ENCODE measurements at regions not wholly inside any gene's neighbourhood (a gene's known extent, or its start where the extent isn't known, plus 50 kb on each side); places are given as distances from the start of the nearest gene placed in this dataset.

DNA sequence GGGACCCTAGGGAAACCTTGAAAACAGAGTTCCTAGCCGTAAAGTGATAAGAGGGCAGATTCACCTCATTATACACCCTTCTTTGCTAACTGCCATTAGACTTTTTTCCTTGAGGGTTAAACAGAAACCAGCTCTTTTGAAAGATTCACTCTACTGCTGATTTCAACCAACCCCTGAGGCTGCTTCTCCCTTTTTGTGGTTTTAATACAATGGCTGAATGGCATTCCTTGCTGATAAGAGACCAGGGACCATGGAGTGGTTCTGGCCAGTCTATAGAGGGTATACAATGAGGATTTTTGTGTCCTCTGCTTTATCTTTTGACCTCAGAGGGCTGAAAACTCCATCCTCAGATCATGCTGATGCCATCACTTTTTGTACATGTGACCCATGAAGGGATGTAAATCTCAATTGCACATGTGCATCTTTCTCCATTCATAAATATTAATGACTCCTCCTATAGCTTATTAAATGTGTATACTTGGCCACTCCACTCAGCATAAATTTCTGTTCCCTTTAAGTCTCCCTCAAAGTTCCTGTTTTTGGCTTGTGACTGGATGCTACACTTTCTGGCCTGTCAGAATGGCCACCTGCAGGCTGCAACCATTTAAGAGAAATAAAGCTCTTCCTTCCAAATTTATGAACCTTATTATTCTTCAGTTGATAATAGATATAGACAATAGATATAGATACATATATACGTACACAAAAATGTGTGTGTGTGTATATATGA lies 233.8 kb upstream of the SEL1L start:
- POLR2A ChIA-PET, result no interaction called here
- H3K4me1 ChIP-seq, result no peaks in the 10 kb centered on the region

GRCh38 chr14:81771651-81772275 lies 238.1 kb upstream of the SEL1L start:
- TF ChIP-seq CTCF (IDR thresholded peaks at IDR 0.05; ENCODE audit: insufficient read depth in 1 of 2, low read depth in 1 of 2, low read length in 1 of 2, severe bottlenecking in 1 of 2, unreplicated experiment in 1 of 2), result no peak
- no peak for DNase-seq
- intact Hi-C loops (cut with micrococcal nuclease; ENCODE audit: unreplicated experiment), result no loop called here
- ChIA-PET POLR2A (no interaction called here), CTCF (no interaction called here)
- Histone ChIP-seq H3K27me3 (replicated peaks; ENCODE audit: control insufficient read depth, insufficient read depth, low read length) (no peaks in the 10 kb centered on the region), H3K4me3 (ENCODE audit: low read depth, low read length) (no peak overlapping the region), H3K4me1 (no peaks in the 10 kb centered on the region), H3K9me3 (no peaks in the 10 kb centered on the region), H3K36me3 (ENCODE audit: control insufficient read depth, insufficient read depth, low read length) (no peaks in the 10 kb centered on the region)
- H3K9me3 Mint-ChIP-seq (ENCODE audit: unreplicated experiment), result no peaks in the 10 kb centered on the region
- no TSS peak for BruUV-seq (replicated peaks)
- no peaks in the 10 kb centered on the region for H3K27me3 Mint-ChIP-seq (ENCODE audit: insufficient read depth, unreplicated experiment)
- H3K4me1 Mint-ChIP-seq (ENCODE audit: low read depth, unreplicated experiment), result no peaks in the 10 kb centered on the region
- no peak overlapping the region for H3K27ac Mint-ChIP-seq (ENCODE audit: unreplicated experiment)
- no peaks in the 10 kb centered on the region for H3K36me3 Mint-ChIP-seq (ENCODE audit: insufficient read depth, unreplicated experiment)
- no peak overlapping the region for H3K4me3 Mint-ChIP-seq (ENCODE audit: unreplicated experiment)

More for the DNA sequence above, 233.8 kb upstream of the SEL1L start:
- TF ChIP-seq CTCF (IDR thresholded peaks at IDR 0.05; ENCODE audit: insufficient read depth in 1 of 2, low read depth in 1 of 2, low read length in 1 of 2, severe bottlenecking in 1 of 2, unreplicated experiment in 1 of 2), result no peak
- CTCF ChIA-PET, result no interaction called here
- intact Hi-C loops (cut with micrococcal nuclease; ENCODE audit: unreplicated experiment), result no loop called here
- Mint-ChIP-seq H3K27ac (ENCODE audit: unreplicated experiment) (no peak overlapping the region), H3K4me3 (ENCODE audit: unreplicated experiment) (no peak overlapping the region), H3K27me3 (ENCODE audit: insufficient read depth, unreplicated experiment) (no peaks in the 10 kb centered on the region), H3K4me1 (ENCODE audit: low read depth, unreplicated experiment) (no peaks in the 10 kb centered on the region), H3K9me3 (ENCODE audit: unreplicated experiment) (no peaks in the 10 kb centered on the region), H3K36me3 (ENCODE audit: insufficient read depth, unreplicated experiment) (no peaks in the 10 kb centered on the region)
- Histone ChIP-seq H3K27me3 (replicated peaks; ENCODE audit: control insufficient read depth, insufficient read depth, low read length) (no peaks in the 10 kb centered on the region), H3K9me3 (peaks cover 2% of the 10 kb centered on the region; the same call in 1 of the 2 replicates), H3K4me3 (ENCODE audit: low read depth, low read length) (no peak overlapping the region), H3K36me3 (ENCODE audit: control insufficient read depth, insufficient read depth, low read length) (no peaks in the 10 kb centered on the region)
- DNase-seq, result no peak
- BruUV-seq (replicated peaks), result no TSS peak

- intact Hi-C loops (cut with micrococcal nuclease; ENCODE audit: unreplicated experiment), result no loop called here
- Histone ChIP-seq H3K9me3 (no peaks in the 10 kb centered on the region), H3K36me3 (ENCODE audit: control insufficient read depth, insufficient read depth, low read length) (no peaks in the 10 kb centered on the region), H3K27me3 (replicated peaks; ENCODE audit: control insufficient read depth, insufficient read depth, low read length) (no peaks in the 10 kb centered on the region), H3K4me1 (no peaks in the 10 kb centered on the region), H3K4me3 (ENCODE audit: low read depth, low read length) (no peak overlapping the region)
- Mint-ChIP-seq H3K27ac (ENCODE audit: unreplicated experiment) (no peak overlapping the region), H3K4me1 (ENCODE audit: low read depth, unreplicated experiment) (no peaks in the 10 kb centered on the region), H3K9me3 (ENCODE audit: unreplicated experiment) (no peaks in the 10 kb centered on the region), H3K36me3 (ENCODE audit: insufficient read depth, unreplicated experiment) (no peaks in the 10 kb centered on the region), H3K4me3 (ENCODE audit: unreplicated experiment) (no peak overlapping the region), H3K27me3 (ENCODE audit: insufficient read depth, unreplicated experiment) (no peaks in the 10 kb centered on the region)
- no peak for TF ChIP-seq CTCF (IDR thresholded peaks at IDR 0.05; ENCODE audit: insufficient read depth in 1 of 2, low read depth in 1 of 2, low read length in 1 of 2, severe bottlenecking in 1 of 2, unreplicated experiment in 1 of 2)
- DNase-seq, result no peak
- ChIA-PET POLR2A (no interaction called here), CTCF (no interaction called here)
- BruUV-seq (replicated peaks), result no TSS peak
Observed at GRCh38 chr14:81772381-81772780, 238.7 kb upstream of the SEL1L start.

Measured in Caco-2 (cell line).